Kidney (tissue), 13 donors: ENCODE measurements at regions not wholly inside any gene's neighbourhood (a gene's known extent, or its start where the extent isn't known, plus 50 kb on each side); places are given as distances from the start of the nearest gene placed in this dataset.

Source experiments
- DNase-seq, 5 donors: peaks; one replicate each; pipeline ENCODE4 v3.0.0-alpha.2; 2013 to 2020
- FAIRE-seq: peaks from 2 replicates; lab custom pipeline; 2012; peaks lifted over from hg19 to GRCh38; lab: Jason Lieb, UNC
- H3K27ac ChIP-seq, 2 donors: one replicate each; pipeline ENCODE4 v1.7.0; 2013; ENCODE audit warnings: low read depth in 2 of 2, low read length in 2 of 2, inconsistent platforms in 1 of 2
- H3K27me3 ChIP-seq: one replicate; pipeline ENCODE4 v1.7.1; 2013; ENCODE audit warnings: low read length, inconsistent platforms; ENCODE audit not compliant: control insufficient read depth, insufficient read depth
- H3K36me3 ChIP-seq, 3 donors: one replicate each; pipeline versions ENCODE4 v1.7.0 to v1.7.1; 2013; ENCODE audit warnings: low read length in 3 of 3, control low read depth in 1 of 3, inconsistent platforms in 1 of 3; ENCODE audit not compliant: insufficient read depth in 3 of 3, control insufficient read depth in 2 of 3
- H3K4me1 ChIP-seq, 3 donors: one replicate each; pipeline versions ENCODE4 v1.7.0 to v1.7.1; 2013; ENCODE audit warnings: low read length in 3 of 3, inconsistent platforms in 1 of 3, low read depth in 1 of 3; ENCODE audit not compliant: control insufficient read depth in 2 of 3, insufficient read depth in 2 of 3
- H3K4me3 ChIP-seq, 3 donors: one replicate each; pipeline versions ENCODE4 v1.7.0 to v1.8.1; 2013; ENCODE audit warnings: low read length in 3 of 3, control low read depth in 1 of 3, inconsistent platforms in 1 of 3
- H3K9ac ChIP-seq, 3 donors: one replicate each; pipeline versions ENCODE4 v1.7.0 to v1.7.1; 2013; ENCODE audit warnings: low read length in 3 of 3, control low read depth in 1 of 3, inconsistent platforms in 1 of 3
- H3K9me3 ChIP-seq, 3 donors: one replicate each; pipeline versions ENCODE4 v1.7.0 to v1.7.1; 2013; ENCODE audit warnings: low read length in 3 of 3, control low read depth in 1 of 3, inconsistent platforms in 1 of 3; ENCODE audit not compliant: control insufficient read depth in 2 of 3, insufficient read depth in 1 of 3
- intact Hi-C: fragments of 100-400 bp; cut with DNase I; formaldehyde crosslinking; loops from one replicate; pipeline ENCODE4 v1.11.1; 2022
- TF ChIP-seq, protein P1 (sequence below): IDR thresholded peaks from 3 replicates; pipeline ENCODE4 v1.5.1; 2012; ENCODE audit warnings: mild to moderate bottlenecking, moderate library complexity, borderline replicate concordance; ENCODE audit not compliant: insufficient read depth; ENCODE audit errors: extremely low read depth
- donor health status: control.
- donor health status: control.
- donor health status: control.
- donor health status: control.
- donor health status: control.
- donor health status: DM: yes; HTN: yes; CAD: no.
- donor health status: Normal renal cell carcinoma (clear cell type).

DNA sequence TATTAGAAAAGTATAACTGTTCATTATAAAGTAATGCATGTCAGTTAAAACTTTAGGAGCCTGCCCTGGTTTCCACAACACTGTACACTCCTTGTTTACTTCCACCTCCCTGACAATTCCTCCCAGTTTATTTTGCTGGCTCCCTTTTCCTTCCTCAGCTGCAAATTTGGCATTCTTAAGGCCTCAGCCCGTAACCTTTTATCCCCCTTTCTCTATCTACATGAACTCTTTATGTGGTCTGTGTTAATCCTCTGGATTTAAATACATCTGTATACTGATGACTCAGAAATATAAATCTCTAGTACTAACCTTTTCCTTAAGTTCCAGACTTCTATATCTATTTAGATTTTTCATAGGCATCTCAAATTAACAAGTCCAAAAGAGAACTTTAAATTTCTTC, 143.6 kb downstream of the OTOL1 start:
- H3K36me3 ChIP-seq, result no peaks in the 10 kb centered on the region
- TF ChIP-seq, protein P1, sequence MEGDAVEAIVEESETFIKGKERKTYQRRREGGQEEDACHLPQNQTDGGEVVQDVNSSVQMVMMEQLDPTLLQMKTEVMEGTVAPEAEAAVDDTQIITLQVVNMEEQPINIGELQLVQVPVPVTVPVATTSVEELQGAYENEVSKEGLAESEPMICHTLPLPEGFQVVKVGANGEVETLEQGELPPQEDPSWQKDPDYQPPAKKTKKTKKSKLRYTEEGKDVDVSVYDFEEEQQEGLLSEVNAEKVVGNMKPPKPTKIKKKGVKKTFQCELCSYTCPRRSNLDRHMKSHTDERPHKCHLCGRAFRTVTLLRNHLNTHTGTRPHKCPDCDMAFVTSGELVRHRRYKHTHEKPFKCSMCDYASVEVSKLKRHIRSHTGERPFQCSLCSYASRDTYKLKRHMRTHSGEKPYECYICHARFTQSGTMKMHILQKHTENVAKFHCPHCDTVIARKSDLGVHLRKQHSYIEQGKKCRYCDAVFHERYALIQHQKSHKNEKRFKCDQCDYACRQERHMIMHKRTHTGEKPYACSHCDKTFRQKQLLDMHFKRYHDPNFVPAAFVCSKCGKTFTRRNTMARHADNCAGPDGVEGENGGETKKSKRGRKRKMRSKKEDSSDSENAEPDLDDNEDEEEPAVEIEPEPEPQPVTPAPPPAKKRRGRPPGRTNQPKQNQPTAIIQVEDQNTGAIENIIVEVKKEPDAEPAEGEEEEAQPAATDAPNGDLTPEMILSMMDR, result no peak
- no peak overlapping the region for H3K9ac ChIP-seq
- H3K4me3 ChIP-seq, result no peak overlapping the region
- no peaks in the 10 kb centered on the region for H3K9me3 ChIP-seq
- intact Hi-C loops, result no loop called here
- no peaks in the 10 kb centered on the region for H3K27me3 ChIP-seq
- FAIRE-seq (no peak), DNase-seq (peak in 1 of 5 donors; percentile 6)
- H3K4me1 ChIP-seq, result no peaks in the 10 kb centered on the region
- H3K27ac ChIP-seq, result no peak overlapping the region

DNA sequence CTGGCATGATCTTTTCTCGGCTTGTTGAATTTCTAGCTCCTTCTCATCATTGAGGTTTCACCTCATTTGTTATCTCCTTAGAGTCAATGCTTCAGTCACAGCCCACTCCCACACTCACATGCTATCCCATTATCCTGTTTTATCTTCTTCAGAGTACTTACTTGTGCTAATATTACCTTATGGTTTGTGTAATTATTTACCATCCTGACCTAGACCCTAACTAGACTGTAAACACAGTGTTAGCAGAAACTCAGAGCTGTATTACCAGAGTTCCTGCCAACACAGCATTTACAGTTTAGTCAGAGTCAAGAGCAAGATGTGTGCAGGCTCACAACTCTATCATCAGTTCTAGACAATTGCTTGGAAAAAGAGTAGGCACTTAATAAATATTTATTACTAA, 144.7 kb downstream of the OTOL1 start:
- H3K4me3 ChIP-seq, result no peak overlapping the region
- no peak for FAIRE-seq

DNA sequence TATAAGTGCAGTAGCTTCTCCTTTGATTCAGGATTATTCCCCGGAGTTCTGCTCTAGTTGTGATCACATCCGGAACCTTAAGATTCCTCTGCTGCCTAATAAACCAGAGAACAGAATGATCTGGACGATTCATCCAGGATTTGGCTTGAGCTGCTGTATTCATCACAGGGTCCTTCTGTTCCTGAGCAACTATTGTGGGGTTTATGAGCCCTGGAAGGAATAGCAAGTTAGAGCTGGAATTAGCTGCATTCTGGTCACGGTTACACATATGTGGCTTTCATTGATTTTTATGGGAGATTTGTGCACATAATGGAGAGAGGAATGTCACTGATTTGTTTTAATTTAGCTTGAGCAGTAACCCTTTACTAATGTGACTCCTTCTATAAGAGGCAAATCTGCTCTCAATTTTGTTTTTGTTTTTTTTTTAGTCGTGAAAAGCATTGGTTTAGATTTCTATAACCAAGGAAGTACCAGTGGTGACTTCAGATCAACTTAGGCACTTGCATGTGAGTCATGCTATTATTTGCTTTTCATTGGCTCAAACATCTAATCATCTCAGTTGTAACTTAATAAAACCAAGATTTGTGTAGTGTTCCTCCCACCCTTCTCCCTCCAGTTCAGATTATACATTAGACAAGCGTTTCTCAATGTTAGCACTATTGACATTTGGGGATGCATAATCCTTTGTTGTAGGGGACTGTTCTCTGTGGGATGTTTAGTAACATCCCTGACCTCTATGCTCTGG, 148.5 kb downstream of the OTOL1 start:
- H3K9me3 ChIP-seq, result no peaks in the 10 kb centered on the region
- no peak overlapping the region for H3K9ac ChIP-seq
- FAIRE-seq (no peak), DNase-seq (peak in 3 of 5 donors; percentile 19 to 78 (median 75))
- H3K4me1 ChIP-seq, result peaks cover 0 to 3% (median 3%) of the 10 kb centered on the region in 3 donors
- H3K27me3 ChIP-seq, result no peaks in the 10 kb centered on the region
- H3K27ac ChIP-seq, result no peak overlapping the region
- H3K36me3 ChIP-seq, result no peaks in the 10 kb centered on the region
- TF ChIP-seq, protein P1, result no peak
- H3K4me3 ChIP-seq, result no peak overlapping the region
- intact Hi-C loops, result no loop called here

More for the DNA sequence above, 144.7 kb downstream of the OTOL1 start:
- Histone ChIP-seq H3K27ac (no peak overlapping the region), H3K4me1 (no peaks in the 10 kb centered on the region), H3K27me3 (no peaks in the 10 kb centered on the region), H3K36me3 (no peaks in the 10 kb centered on the region), H3K9me3 (no peaks in the 10 kb centered on the region), H3K9ac (no peak overlapping the region)
- TF ChIP-seq, protein P1, result no peak
- intact Hi-C loops, result no loop called here
- DNase-seq, result peak in 1 of 5 donors; percentile 7
